ENCODE measurements at regions not wholly inside any gene's neighbourhood (a gene's known extent, or its start where the extent isn't known, plus 50 kb on each side); places are given as distances from the start of the nearest gene placed in this dataset.

DNA sequence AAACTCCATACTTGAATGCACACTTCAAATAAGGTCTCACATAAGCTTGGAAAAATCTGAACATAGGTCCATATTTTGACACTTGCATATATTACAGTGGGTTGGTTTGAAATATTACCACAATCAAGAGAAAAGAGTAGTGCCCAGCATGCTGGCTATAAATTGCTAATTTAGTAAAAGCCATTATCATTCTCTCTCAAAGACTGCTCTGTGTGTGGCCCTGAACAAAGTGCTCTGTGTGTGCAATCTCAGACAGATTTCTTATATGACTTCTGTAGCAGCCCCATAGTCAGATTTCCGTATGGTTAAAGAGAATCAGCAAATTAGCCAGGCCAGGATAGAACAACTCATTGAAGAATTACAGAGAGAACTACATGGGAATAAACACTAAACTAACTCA lies 78.2 kb downstream of the LIG4 start:
- Mint-ChIP-seq H3K9me3 (ENCODE audit: low read depth) (no peaks in the 10 kb centered on the region), H3K4me3 (ENCODE audit: unreplicated experiment) (no peak overlapping the region)

DNA sequence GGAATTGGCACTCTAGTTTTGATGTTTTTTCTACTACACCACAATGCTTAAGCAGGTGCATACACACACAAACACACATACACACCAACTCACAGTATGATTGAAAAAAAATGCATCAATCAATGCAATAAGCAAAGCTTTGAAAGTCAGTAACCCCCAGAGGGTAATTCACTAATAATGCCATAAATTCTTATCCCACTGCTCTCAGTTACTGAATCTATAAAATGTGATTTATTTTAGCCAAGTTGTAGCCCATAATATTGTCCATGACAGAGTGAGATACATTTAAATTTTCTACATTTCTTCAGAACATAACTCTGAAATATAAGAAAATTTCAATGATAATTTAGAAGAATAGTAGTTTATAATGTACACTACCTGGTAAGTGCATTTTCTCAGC lies 87.9 kb downstream of the LIG4 start:
- no peaks in the 10 kb centered on the region for H3K4me1 Mint-ChIP-seq (ENCODE audit: low read depth)
- no peak overlapping the region for H3K27ac Mint-ChIP-seq (ENCODE audit: unreplicated experiment)
- DNase-seq (ENCODE audit: low spot score), result no peak
- TF ChIP-seq, protein P1, sequence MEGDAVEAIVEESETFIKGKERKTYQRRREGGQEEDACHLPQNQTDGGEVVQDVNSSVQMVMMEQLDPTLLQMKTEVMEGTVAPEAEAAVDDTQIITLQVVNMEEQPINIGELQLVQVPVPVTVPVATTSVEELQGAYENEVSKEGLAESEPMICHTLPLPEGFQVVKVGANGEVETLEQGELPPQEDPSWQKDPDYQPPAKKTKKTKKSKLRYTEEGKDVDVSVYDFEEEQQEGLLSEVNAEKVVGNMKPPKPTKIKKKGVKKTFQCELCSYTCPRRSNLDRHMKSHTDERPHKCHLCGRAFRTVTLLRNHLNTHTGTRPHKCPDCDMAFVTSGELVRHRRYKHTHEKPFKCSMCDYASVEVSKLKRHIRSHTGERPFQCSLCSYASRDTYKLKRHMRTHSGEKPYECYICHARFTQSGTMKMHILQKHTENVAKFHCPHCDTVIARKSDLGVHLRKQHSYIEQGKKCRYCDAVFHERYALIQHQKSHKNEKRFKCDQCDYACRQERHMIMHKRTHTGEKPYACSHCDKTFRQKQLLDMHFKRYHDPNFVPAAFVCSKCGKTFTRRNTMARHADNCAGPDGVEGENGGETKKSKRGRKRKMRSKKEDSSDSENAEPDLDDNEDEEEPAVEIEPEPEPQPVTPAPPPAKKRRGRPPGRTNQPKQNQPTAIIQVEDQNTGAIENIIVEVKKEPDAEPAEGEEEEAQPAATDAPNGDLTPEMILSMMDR (IDR thresholded peaks at IDR 0.05), result no peak
- H3K36me3 Mint-ChIP-seq (ENCODE audit: low read depth), result no peaks in the 10 kb centered on the region
- peaks cover 2% of the 10 kb centered on the region for H3K27me3 Mint-ChIP-seq (ENCODE audit: low read depth)
- no peaks in the 10 kb centered on the region for H3K9me3 Mint-ChIP-seq (ENCODE audit: low read depth)
- no peak overlapping the region for H3K4me3 Mint-ChIP-seq (ENCODE audit: unreplicated experiment)

More for the DNA sequence above, 78.2 kb downstream of the LIG4 start:
- H3K36me3 Mint-ChIP-seq (ENCODE audit: low read depth), result no peaks in the 10 kb centered on the region
- peaks cover 8% of the 10 kb centered on the region for H3K27me3 Mint-ChIP-seq (ENCODE audit: low read depth)
- no peaks in the 10 kb centered on the region for H3K4me1 Mint-ChIP-seq (ENCODE audit: low read depth)
- no peak for DNase-seq (ENCODE audit: low spot score)
- no peak overlapping the region for H3K27ac Mint-ChIP-seq (ENCODE audit: unreplicated experiment)
- TF ChIP-seq, protein P1 (IDR thresholded peaks at IDR 0.05), result no peak

DNA sequence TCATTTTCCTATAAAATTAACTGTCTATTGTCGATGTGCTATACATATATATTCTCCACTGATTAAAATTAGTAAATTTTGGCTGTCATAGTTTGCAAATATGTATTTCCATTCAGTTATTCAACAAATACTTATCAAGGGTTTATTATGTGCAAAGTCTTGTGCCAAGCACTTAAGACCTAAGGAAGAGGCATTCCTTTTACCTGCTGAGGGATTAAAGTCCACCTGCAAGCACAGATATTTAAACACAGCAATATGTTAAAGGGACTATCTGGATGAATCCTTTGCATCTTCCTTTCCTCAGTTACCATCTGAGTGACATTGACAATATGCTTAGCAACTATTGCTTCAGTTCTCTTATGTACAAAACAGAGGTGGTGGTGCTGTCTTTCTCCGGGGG lies 89.3 kb downstream of the LIG4 start:
- peaks cover 2% of the 10 kb centered on the region for H3K27me3 Mint-ChIP-seq (ENCODE audit: low read depth)
- no peaks in the 10 kb centered on the region for H3K9me3 Mint-ChIP-seq (ENCODE audit: low read depth)
- H3K27ac Mint-ChIP-seq (ENCODE audit: unreplicated experiment), result no peak overlapping the region
- TF ChIP-seq, protein P1 (IDR thresholded peaks at IDR 0.05), result no peak
- H3K4me1 Mint-ChIP-seq (ENCODE audit: low read depth), result no peaks in the 10 kb centered on the region
- DNase-seq (ENCODE audit: low spot score), result no peak
- no peak overlapping the region for H3K4me3 Mint-ChIP-seq (ENCODE audit: unreplicated experiment)
- no peaks in the 10 kb centered on the region for H3K36me3 Mint-ChIP-seq (ENCODE audit: low read depth)

DNA sequence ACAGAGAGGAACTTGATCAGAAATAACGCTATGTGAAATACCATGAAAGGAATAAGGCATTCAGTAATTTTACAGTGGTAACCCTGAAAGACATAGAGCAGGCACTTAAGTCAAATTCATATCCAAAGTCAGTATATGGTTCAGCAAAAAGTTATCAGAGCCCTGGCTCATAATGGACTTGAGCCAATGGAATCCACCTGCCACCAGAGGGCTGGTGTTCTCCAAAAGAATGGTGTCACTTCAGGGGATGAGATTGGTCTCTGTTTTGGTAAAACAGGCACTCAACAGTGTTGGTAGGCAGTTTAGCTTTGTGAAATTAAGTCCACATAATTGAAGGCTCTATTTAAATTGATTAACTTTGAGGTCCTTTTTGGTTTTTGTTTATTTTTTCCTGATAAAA lies 93.9 kb downstream of the LIG4 start:
- Mint-ChIP-seq H3K4me3 (ENCODE audit: unreplicated experiment) (no peak overlapping the region), H3K27me3 (ENCODE audit: low read depth) (peaks cover 2% of the 10 kb centered on the region), H3K4me1 (ENCODE audit: low read depth) (no peaks in the 10 kb centered on the region), H3K9me3 (ENCODE audit: low read depth) (no peaks in the 10 kb centered on the region), H3K27ac (ENCODE audit: unreplicated experiment) (no peak overlapping the region), H3K36me3 (ENCODE audit: low read depth) (no peaks in the 10 kb centered on the region)
- TF ChIP-seq, protein P1 (IDR thresholded peaks at IDR 0.05), result no peak
- DNase-seq (ENCODE audit: low spot score), result no peak

DNA sequence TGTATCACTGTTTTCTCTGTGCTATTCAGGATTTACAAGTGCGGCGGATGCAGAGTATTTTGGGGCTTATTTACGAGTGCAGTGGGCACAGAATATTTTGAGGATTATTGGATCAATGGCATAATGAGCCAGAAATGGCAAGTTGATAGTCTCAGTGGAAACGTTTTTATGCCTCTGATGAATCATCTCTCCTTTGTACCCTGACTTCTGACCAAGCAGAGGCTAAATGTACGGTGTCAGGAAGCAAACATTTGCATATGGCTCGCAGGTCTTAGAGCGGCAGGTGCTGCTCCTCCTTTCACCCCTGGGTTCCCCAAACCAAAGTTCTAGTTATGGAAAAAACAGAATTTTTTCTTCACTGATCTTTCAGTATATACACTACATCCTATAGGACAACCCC lies 94.5 kb downstream of the LIG4 start:
- TF ChIP-seq, protein P1 (IDR thresholded peaks at IDR 0.05), result no peak
- DNase-seq (ENCODE audit: low spot score), result no peak
- no peaks in the 10 kb centered on the region for H3K4me1 Mint-ChIP-seq (ENCODE audit: low read depth)
- H3K36me3 Mint-ChIP-seq (ENCODE audit: low read depth), result no peaks in the 10 kb centered on the region
- no peak overlapping the region for H3K27ac Mint-ChIP-seq (ENCODE audit: unreplicated experiment)
- H3K4me3 Mint-ChIP-seq (ENCODE audit: unreplicated experiment), result no peak overlapping the region
- no peaks in the 10 kb centered on the region for H3K9me3 Mint-ChIP-seq (ENCODE audit: low read depth)
- no peaks in the 10 kb centered on the region for H3K27me3 Mint-ChIP-seq (ENCODE audit: low read depth)

Data from chondrocyte (in vitro differentiated cells).